ENCODE measurements at regions not wholly inside any gene's neighbourhood (a gene's known extent, or its start where the extent isn't known, plus 50 kb on each side); places are given as distances from the start of the nearest gene placed in this dataset.

GRCh38 chr1:232509570-232509969 lies 120.4 kb downstream of the SIPA1L2 start (continued):
- TF ChIP-seq, protein P1, sequence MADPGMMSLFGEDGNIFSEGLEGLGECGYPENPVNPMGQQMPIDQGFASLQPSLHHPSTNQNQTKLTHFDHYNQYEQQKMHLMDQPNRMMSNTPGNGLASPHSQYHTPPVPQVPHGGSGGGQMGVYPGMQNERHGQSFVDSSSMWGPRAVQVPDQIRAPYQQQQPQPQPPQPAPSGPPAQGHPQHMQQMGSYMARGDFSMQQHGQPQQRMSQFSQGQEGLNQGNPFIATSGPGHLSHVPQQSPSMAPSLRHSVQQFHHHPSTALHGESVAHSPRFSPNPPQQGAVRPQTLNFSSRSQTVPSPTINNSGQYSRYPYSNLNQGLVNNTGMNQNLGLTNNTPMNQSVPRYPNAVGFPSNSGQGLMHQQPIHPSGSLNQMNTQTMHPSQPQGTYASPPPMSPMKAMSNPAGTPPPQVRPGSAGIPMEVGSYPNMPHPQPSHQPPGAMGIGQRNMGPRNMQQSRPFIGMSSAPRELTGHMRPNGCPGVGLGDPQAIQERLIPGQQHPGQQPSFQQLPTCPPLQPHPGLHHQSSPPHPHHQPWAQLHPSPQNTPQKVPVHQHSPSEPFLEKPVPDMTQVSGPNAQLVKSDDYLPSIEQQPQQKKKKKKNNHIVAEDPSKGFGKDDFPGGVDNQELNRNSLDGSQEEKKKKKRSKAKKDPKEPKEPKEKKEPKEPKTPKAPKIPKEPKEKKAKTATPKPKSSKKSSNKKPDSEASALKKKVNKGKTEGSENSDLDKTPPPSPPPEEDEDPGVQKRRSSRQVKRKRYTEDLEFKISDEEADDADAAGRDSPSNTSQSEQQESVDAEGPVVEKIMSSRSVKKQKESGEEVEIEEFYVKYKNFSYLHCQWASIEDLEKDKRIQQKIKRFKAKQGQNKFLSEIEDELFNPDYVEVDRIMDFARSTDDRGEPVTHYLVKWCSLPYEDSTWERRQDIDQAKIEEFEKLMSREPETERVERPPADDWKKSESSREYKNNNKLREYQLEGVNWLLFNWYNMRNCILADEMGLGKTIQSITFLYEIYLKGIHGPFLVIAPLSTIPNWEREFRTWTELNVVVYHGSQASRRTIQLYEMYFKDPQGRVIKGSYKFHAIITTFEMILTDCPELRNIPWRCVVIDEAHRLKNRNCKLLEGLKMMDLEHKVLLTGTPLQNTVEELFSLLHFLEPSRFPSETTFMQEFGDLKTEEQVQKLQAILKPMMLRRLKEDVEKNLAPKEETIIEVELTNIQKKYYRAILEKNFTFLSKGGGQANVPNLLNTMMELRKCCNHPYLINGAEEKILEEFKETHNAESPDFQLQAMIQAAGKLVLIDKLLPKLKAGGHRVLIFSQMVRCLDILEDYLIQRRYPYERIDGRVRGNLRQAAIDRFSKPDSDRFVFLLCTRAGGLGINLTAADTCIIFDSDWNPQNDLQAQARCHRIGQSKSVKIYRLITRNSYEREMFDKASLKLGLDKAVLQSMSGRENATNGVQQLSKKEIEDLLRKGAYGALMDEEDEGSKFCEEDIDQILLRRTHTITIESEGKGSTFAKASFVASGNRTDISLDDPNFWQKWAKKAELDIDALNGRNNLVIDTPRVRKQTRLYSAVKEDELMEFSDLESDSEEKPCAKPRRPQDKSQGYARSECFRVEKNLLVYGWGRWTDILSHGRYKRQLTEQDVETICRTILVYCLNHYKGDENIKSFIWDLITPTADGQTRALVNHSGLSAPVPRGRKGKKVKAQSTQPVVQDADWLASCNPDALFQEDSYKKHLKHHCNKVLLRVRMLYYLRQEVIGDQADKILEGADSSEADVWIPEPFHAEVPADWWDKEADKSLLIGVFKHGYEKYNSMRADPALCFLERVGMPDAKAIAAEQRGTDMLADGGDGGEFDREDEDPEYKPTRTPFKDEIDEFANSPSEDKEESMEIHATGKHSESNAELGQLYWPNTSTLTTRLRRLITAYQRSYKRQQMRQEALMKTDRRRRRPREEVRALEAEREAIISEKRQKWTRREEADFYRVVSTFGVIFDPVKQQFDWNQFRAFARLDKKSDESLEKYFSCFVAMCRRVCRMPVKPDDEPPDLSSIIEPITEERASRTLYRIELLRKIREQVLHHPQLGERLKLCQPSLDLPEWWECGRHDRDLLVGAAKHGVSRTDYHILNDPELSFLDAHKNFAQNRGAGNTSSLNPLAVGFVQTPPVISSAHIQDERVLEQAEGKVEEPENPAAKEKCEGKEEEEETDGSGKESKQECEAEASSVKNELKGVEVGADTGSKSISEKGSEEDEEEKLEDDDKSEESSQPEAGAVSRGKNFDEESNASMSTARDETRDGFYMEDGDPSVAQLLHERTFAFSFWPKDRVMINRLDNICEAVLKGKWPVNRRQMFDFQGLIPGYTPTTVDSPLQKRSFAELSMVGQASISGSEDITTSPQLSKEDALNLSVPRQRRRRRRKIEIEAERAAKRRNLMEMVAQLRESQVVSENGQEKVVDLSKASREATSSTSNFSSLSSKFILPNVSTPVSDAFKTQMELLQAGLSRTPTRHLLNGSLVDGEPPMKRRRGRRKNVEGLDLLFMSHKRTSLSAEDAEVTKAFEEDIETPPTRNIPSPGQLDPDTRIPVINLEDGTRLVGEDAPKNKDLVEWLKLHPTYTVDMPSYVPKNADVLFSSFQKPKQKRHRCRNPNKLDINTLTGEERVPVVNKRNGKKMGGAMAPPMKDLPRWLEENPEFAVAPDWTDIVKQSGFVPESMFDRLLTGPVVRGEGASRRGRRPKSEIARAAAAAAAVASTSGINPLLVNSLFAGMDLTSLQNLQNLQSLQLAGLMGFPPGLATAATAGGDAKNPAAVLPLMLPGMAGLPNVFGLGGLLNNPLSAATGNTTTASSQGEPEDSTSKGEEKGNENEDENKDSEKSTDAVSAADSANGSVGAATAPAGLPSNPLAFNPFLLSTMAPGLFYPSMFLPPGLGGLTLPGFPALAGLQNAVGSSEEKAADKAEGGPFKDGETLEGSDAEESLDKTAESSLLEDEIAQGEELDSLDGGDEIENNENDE (IDR thresholded peaks at IDR 0.05; ENCODE audit: insufficient replicate concordance, low read length), result no peak
- TF ChIP-seq RAD21 (IDR thresholded peaks at IDR 0.05 in 1 of 2, conservative IDR thresholded peaks at IDR 0.05 in 1 of 2; ENCODE audit: low read depth in 2 of 2, low read length in 2 of 2) (no peak), HDAC2 (IDR thresholded peaks at IDR 0.05; ENCODE audit: borderline replicate concordance in 1 of 2, low read depth in 2 of 2, low read length in 2 of 2) (no peak), GTF2F1 (IDR thresholded peaks at IDR 0.05; ENCODE audit: borderline replicate concordance, low read depth, low read length) (no peak), FOSL1 (IDR thresholded peaks at IDR 0.05; ENCODE audit: insufficient read depth, low read depth, low read length) (no peak)

All from H1 (cell line).